Stimulated activated CD4-positive, alpha-beta T cell treated with anti-CD3 and anti-CD28 coated beads, Interleukin-15, amount 100 ng/mL, for 24 hours (primary cell): ENCODE measurements at regions not wholly inside any gene's neighbourhood (a gene's known extent, or its start where the extent isn't known, plus 50 kb on each side); places are given as distances from the start of the nearest gene placed in this dataset.

Experiments
- DNase-seq: peaks from one replicate; pipeline ENCODE4 v3.0.0-alpha.2; 2020

DNA sequence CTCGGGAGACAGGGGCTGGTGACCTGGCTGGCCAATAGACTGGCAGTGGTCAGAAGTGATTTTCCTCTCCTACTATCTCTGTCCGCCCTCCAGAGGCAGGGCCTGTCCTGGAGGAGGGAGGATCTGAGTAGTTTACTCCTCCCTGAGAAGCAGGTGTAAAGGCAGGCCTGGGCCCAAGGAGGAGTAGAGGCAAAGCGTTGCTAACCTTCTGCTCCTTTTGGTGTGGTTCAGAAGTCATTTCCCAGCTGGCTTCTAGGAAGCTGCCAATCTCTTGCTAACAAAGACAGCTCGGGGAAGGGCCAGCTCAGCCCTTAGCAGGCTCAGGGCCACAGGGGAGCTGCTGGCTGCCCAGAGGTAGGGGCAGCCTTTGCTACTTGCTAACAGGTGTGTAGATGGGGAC lies 151.1 kb upstream of the NECTIN1 start:
- no peak for DNase-seq

DNA sequence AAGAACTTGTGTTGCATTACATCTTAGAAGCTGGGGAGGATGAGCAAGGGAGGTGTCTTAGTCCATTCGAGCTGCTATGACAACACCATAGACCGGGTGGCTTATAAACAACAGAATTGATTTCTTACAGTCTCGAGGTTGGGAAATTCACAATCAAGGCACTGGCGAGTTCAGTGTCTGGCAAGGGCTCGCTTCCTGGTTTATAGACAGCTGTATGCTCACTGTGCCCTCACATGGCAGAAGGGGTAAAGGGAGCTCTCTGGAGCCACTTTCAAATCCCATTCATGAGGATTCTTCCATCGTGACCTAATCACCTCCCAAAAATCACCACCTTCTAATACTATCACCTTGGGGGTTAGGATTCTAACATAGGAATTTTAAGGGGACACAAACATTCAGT lies 150.0 kb upstream of the NECTIN1 start:
- no peak for DNase-seq

DNA sequence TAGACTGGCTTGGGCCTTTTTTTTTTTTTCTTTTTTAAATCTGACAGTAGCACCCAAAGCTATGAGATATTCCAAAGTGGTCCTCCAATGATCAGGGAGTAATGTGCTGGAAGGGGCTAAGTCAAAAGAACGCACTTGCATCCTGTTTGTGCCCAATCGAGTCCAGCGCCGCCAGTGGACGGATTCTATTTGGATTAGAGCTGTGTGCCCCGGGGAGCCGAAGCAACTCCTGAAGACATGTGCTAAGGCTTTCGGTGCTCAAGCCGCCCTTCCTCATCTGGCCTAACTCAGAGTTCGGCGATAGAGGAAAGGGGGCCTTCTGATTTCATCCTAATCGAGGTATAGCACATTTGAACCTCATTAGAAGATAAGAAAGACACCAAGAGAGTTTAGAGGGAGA lies 147.8 kb upstream of the NECTIN1 start:
- DNase-seq: no peak

DNA sequence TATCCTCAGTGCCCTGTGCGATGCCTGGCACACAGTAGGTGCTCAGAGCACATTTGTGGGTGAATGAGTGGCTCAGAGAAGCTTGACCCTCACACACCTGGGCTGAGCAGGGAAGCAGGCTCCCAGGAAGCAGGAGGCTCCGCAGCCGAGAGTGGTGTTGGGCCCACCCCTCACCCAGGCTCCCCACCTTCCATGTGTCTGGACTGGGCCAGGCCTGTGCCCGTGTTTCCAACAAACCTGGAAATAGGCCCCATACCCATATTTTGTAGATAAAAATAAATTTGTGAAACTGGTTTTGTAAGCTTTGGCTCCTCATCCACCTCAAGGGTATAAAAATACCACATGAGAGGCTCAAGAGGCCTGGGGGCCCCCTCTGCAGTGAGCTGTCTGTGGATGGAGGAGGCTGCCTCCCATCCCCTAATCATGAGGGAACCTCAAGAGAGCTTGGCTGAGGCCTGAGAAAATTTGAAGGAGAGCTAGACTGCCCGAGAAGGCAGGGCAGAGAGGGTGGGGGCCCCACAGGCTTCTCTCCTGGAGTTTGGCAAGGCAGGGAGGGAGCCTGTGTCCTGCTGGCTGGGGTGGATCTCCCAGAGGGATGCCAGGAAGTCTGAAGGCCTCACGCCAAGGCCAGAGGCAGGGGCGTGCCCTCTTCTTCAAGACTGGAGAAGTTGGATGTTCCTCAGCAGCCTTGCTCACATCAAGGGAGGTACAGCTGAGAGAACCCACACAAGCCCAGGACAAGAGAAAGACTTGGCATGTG lies 147.0 kb upstream of the NECTIN1 start:
- DNase-seq: no peak

DNA sequence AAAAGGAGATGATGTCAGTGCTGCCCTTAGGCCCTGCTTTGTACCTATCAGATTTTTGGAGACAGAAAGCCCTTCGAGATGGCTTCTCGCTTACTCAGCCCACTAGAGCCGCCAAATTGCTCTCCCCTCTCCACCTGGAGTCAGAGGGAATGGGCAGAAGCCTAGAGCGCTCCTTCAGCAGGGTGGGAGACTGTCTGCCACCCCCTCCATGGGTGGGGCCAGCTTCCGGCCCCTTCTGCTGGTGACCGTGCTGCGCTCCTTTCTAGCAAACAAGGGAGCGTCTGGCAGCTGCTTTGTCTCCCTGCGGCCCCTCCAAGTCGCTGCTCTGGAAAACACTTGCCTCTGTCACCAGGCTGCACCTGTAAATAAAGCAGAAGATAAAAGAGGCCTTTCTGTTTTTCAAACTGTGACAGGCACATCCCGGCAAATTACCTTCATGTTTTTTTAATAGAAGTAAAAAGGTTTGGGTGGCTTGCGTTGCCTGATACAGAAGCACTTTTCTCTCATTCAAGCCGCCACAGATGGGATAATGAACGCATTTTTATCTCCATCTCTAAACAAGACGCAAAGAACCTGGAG lies 145.7 kb upstream of the NECTIN1 start:
- DNase-seq: no peak

DNA sequence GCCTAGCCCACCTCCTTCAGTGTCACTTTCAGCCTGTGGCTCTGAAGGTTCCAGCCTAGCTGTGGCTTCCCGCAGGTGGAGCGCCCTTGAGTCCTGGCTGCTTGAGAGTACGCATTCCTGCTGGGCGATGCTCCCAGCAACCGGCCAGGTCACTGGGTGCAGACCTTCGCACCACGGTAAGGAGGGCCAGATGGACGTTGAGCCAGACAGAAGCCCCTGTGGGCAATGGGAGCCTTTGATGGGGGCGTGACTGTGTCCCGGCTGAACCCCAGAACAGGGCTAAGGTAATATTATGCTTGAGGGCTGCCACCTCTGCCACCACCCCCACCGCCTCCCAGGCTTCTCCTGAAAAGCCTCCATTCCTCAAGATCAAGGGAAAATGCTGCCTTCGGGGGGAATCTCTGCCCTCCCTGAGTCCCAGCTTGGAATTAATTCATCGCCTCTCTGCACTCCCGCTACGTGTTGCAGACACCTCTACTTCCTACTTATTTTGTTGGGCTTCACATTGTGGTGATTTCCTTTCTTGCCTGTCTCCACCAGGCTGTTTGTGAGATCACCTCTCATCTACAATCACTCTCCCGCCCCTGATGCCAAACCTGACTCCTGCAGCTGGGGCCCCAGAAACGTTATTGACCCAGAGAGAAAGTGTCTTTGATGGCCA lies 144.9 kb upstream of the NECTIN1 start:
- DNase-seq: no peak

DNA sequence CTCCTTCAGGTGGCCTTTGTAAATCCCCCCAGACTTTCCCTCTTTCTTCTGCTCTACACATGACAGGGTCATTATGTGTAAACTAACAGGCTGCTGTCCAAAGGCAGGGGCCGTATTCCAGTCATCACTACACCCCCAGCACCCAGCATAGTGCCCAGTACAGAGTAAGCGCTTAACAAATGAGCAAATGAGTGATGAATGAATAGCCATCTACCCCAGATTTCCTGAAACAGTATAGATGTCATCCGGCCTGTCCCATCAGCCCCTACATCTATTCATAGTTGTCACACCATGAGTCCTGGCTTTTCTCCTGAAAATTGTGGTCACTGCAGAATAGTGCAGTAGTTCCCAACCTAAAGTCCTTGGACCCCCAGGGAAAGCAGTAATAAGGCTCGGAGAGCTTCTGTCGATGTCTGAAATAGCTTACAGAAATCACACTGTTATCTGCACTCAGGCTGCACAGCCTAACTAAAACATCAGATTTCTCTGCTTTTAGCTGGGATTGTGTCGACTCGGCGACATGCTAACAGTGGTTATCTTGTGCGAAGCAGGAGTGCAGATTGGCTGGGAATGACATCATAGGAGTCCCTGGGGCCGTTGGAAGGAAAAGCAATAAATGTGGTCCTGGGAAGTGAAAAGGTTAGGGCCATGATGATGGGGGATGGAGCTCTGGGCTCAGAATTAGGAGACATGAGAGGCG lies 143.8 kb upstream of the NECTIN1 start:
- no peak for DNase-seq

DNA sequence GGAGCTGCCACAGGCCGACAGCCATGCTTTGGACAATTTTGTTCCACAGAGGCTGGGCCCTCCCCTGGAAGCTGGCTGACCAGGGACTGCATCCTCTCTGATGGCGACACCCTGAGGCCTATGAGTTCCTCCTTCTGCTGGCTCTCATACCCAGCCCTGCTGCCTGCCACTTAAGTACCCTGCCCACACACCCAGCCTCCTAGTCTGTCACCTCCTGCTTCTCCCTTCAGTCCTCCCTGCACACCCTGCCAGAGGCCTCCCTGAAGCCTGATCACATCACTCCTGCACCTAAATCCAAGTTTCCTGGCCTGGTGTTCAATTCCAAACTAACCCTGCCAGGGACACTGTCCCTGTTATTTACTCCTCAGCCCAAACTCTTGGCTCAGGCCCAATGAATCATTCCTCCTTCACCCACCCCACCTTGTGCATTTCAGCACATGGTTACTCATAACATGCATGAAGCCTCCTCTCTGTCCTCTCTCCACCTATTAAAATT lies 136.7 kb upstream of the NECTIN1 start:
- DNase-seq: no peak

DNA sequence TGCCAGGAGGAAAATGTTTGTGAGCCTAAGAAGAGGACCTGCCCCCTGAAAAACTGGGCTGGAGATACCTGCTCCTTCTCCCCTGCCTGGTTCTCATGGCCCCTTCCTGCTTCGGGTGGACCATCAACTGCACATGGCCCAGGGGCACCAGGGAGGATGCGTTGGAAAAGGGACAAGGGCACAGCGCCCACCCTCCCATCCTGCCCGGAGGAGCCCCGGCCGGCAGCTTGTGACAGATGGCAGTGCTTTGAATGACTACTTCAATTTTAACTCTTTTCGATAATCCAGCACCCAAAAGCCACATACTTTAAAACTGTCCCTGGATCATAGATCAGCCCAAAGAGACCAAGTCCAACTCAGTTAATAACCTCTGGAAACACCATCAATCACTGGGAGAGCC lies 135.8 kb upstream of the NECTIN1 start:
- no peak for DNase-seq

DNA sequence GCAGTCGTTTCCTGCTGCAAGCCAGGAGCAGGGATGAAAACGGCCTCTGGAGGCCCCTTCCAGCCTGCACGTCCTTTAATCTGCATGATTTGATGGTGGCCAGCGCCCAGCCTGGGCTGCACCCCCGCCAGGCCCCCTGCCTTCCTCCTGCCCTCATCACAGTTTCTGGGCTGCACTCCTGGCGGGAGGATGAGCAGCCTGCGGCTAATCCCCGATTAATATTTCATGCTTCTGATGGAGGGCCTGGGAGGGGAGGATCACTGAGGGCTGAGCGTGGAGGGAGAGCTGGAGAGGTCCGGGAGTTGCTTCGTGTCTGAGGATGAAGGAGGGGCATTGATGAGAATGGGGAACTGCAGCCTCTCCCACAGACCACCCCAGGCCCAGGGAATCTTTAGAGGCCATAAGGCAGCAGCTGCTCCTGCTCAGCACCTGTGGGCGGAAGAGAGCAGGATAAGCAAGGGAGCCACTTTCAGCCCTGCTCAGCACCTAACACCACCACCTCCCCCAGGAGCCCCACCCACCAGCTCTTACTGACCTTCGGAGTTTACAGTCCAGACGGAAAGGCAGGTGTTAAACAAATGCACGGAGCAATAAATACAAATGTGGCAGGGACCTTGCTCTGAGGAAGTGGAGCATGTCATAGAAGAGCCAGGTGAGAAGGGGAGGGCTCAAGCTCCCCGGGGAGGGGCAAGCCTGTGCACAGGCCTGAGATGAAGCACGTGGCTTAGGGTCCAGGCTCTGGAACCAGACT lies 135.0 kb upstream of the NECTIN1 start:
- no peak for DNase-seq

DNA sequence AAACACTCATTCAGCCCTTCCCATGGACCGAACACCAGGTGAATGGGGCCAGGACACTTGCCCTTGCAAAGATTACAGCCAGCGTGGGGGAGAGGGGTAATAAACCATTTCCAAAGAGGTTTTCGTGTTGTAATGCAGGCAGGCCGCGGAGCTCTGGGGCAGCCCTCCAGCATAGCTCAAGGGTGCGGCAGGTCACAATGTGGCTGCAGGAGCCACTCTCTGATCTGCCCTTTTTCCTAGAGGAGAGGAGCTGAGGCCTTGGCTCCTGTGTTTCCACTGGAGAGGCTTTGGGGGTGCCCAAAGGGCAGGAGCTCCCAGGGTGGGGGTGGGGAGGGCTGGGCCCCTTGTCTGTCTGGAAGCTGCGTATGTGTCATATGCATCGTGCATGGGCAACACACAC lies 134.2 kb upstream of the NECTIN1 start:
- DNase-seq: no peak

DNA sequence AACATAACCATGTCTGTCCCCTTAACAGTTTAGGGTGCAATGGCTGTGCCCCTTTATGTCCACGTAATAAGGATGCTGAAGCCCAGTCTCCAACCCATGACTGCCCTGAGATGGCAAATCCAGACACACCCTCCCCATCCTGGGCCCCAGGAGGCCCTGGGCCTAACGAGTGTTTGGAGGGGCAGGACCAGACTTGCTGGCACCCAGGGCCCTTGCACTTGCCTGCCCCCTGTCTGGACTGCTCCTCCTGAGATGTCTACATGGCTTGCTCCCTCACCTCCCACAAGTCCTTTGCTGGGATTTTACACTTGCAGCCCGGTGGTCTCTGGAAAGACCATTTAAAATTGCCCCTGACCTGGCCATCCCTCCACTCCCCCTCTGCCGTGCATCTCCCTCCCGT lies 132.2 kb upstream of the NECTIN1 start:
- DNase-seq: no peak

DNA sequence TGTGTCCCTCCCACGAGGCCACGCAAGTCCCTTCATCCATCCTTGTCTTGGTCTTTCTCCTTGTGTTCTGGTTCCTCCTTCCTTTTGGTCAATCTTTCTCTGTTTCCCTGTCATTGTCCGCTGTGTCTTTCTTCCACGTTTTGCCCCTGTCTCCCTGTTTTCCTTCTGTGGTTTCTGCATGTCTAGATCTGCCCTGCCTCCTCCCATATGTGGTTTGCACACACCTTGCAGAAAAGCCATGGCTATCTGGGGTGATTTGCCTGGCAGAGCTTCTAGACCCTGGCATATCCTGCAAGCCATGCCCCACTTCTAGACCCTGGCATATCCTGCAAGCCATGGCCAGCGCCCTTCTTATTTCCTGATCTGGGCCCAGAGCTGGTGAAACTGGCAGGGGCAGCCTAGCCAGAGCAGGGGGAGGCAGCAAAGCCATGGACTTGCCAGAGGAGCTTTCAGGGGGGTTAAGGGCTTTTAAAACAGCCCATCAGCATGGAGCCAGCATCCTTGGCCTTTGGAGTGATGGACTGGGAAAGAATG lies 131.6 kb upstream of the NECTIN1 start:
- DNase-seq: no peak

DNA sequence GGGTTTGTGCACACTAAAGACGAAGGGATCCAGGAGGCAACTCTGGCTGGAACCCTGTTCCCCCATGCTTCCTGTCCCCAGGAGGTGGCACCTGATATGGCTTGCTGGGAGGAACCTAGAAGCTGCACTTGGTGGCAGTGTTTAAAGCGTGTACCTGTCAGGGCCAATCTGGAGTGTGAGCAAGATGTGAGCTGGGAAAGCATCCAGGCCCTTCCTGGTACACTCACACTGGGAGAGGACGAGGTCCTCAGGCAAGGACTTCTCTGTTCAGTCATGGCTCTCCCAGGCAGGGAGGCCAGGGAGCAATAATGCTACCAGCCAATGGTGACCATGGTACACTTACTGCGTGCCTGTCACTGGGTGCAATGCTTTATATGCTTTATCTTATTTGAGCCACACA lies 130.7 kb upstream of the NECTIN1 start:
- DNase-seq: no peak

DNA sequence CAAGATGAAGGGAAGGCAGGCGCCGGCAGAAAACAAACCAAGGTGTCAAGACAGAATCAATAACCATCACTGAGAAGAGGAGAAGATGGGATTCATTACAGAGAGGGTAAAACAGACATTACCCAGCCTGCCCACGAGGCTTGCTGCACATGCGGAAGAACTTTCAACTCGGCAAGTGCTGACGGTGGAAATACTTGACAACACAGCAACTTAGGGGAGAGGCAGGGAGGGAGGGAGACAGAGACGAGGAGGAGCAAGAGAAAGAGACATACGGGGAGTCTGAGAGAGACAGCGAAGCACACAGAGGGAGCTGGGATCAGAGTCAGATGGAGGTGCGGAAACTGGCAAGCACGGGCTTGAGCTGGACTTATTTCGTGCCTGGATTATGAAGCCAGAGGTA lies 129.3 kb upstream of the NECTIN1 start:
- DNase-seq: no peak

DNA sequence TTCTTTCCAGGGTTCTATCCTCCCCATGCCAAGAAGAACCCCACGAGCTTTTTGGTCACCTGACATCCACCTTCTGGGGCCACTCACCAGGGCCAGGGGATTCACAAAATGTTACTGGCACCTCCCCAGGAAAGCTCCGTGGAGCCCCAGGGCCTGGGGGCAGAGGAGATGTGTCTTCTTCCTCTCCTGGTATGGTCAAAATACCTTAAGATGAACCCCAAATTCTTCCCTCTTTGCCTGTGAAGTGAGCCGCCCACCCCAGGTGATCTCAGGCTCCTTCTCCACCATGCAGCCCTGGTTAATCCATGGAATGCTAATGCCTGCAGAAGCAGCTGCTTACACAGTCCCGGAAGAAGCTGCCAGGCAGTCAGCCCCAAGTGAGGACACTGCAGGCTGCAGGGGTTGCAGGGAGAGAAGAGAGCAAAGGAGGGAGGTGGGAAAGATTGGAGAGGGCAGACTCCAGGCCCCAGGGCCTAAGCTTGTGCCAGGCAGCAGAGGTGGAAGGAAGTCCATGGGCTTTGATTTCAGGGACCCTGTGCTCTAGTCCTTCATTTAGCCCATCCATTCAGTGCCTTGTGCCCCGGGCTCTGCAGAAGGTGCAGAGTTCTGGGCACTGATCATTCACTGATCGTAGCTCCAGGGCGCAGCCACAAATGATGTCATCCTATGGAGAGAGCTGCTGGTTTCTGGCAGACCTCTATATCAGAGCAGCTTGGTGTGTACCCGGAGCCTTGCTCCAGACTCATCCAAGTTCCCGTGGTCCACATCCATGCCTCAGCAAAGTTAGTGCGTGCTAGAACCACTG lies 127.9 kb upstream of the NECTIN1 start:
- no peak for DNase-seq

DNA sequence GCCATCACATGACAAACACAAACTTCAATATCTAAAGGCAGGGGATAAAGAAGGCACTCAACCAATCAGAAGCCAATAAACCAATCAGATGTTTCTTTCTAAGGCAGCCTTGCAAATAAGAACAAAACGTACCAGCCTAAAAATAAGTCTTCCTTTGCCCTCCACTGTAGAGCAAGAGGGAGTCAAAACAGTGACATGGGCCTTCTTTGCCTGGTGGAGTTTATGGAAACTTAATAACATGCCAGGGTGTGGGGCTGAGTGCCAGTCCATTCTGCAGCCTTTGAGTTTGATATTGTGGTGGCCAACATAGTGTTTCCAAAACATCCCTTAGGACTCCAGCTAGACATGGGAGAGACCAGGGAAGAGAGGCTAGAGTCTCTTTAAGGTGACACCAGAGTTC lies 126.1 kb upstream of the NECTIN1 start:
- DNase-seq: no peak

DNA sequence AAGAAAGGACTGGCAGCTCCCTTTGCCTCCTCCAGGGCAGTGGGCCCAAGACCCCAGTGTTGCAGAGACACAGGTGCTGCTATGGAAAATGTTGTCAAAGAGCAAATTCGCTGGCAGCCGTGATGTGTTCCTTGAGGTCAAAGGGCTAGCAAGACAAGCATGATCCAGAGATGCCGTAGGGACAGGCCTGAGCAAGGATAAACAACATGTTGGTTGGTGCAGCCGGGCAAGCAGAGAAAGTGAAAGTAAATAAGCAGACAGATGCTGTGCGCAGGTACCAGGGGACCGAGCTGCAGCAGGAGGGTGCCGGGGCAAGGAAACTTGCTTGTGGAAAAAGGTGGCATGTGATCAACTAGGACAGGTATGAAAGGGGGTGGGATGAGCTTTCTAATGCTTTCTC lies 125.5 kb upstream of the NECTIN1 start:
- no peak for DNase-seq

DNA sequence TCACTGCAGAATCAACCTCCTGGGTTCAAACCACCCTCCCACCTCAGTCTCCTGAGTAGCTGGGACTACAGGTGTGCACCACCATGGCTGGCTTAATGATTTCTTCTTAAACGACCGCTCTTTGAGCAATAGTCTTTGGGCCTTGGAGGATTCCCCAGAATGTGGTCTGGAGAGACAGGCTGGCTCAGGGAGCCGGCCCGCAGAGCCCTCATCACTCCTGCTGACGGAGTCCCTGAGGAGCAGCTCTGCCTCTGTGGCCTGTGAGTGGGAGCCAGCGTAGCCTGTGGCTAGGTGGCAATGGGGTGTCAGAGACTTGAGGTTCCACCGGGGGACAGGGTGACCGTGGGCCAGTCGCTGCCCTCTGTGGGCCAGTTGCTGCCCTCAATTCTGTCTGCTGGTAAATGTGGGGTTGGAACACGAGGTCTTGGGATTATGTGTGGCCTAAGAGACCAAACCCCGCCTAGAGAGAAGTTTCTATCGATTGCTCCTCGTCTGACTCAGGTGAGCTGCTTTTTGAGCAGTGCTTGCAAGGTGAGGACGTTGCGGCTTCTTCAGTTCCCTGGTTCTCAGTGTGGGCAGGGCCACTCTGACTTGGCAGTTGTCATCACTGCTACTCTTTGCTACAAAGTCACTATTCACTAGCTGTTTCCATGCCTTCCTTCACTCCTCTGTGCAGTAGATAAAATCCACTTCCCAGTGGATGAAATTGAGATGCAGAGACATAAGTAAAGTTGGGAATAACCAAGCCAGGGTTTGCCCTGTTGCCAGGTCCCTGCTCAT lies 124.8 kb upstream of the NECTIN1 start:
- DNase-seq: no peak

DNA sequence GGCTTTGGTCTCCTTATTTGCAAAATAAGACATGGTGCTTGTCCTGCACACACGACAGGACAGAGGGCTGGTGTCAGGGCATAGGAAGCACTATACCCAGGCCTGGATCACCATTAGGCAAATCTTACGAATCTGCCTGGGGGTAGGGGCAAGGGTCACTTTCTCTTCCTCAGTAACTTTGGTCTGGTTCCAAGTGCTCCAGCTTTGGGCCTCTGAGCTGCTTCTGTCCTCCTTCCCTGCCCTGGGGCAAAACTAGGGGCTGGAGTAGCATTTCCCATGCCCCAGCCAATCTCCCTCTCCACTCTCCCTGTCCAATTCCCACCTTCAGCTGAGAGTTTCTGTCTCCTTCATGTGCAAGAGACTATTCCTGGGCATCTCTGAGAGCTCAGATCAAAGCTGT lies 123.7 kb upstream of the NECTIN1 start:
- no peak for DNase-seq

DNA sequence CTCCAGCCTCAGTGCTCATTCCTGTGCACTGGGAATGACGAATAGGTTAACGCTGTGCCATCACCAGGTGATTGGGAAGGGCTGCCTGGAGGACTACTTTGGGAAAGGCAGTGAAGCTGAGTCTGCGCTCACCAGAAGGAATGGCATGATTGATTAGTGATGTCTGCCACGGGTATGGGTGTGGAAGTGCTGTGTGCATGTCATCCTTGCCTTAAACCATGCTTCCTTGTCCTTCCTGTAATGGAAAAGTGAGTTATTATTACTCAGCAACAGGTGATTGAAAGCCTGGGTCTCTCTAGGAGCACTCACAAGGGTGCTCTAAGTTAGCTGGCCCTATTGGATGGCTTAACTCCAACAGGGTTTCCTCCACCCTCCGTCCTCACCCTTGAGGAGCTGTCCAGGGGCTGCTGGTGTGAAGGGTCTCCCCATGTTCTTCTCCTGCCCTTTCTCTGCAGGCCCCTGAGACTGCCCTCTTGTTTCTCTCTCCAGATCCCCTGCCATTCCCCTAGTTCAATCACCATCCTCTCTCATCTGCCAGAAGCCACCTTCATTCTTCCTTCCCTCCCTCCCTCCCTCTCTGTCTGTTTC lies 121.9 kb upstream of the NECTIN1 start:
- DNase-seq: no peak
